T-helper 1 cell (primary cell): ENCODE measurements at regions not wholly inside any gene's neighbourhood (a gene's known extent, or its start where the extent isn't known, plus 50 kb on each side); places are given as distances from the start of the nearest gene placed in this dataset.
"Not testable (repeated sequence)": the region's sequence is repeated elsewhere in the genome, so short reads cannot be mapped to it uniquely, and the experiment has no call there.

Experiments used
- DNase-seq, 5 donors: peaks; one replicate each; pipeline ENCODE4 v3.0.0-alpha.2; 2012 to 2020

- no peak for DNase-seq
Measured at GRCh38 chr10:44749151-44749550, 162.0 kb upstream of the TMEM72 start.

- DNase-seq: no peak
Measured at GRCh38 chr10:44752451-44753441, 158.4 kb upstream of the TMEM72 start.

- DNase-seq: not testable (repeated sequence)
Measured at GRCh38 chr10:44754355-44754754, 156.8 kb upstream of the TMEM72 start.

GRCh38 chr10:44755481-44755880, 155.7 kb upstream of the TMEM72 start:
- no peak for DNase-seq

- no peak for DNase-seq
Measured at GRCh38 chr10:44756216-44756615, 154.9 kb upstream of the TMEM72 start.

GRCh38 chr10:44757551-44758205, 153.5 kb upstream of the TMEM72 start:
- no peak for DNase-seq

GRCh38 chr10:44759122-44759521, 152.0 kb upstream of the TMEM72 start:
- no peak for DNase-seq

GRCh38 chr10:44760513-44760912, 150.6 kb upstream of the TMEM72 start:
- DNase-seq: no peak

GRCh38 chr10:44761076-44761475, 150.1 kb upstream of the TMEM72 start:
- no peak for DNase-seq

- DNase-seq: no peak
Measured at GRCh38 chr10:44763331-44763730, 147.8 kb upstream of the TMEM72 start.

GRCh38 chr10:44765299-44765698, 145.8 kb upstream of the TMEM72 start:
- DNase-seq: no peak

- DNase-seq: no peak
Measured at GRCh38 chr10:44766631-44767030, 144.5 kb upstream of the TMEM72 start.

- DNase-seq: no peak
Measured at GRCh38 chr10:44769450-44769849, 141.7 kb upstream of the TMEM72 start.

- no peak for DNase-seq
Measured at GRCh38 chr10:44771233-44771995, 139.7 kb upstream of the TMEM72 start.

GRCh38 chr10:44773565-44773964, 137.6 kb upstream of the TMEM72 start:
- DNase-seq: no peak

- no peak for DNase-seq
Measured at GRCh38 chr10:44774676-44775401, 136.3 kb upstream of the TMEM72 start.

- DNase-seq: no peak
Measured at GRCh38 chr10:44775402-44775741, 135.8 kb upstream of the TMEM72 start.

- DNase-seq: no peak
Measured at GRCh38 chr10:44776181-44776580, 135.0 kb upstream of the TMEM72 start.

- no peak for DNase-seq
Measured at GRCh38 chr10:44779511-44779910, 131.6 kb upstream of the TMEM72 start.

- no peak for DNase-seq
Measured at GRCh38 chr10:44780426-44780825, 130.7 kb upstream of the TMEM72 start.

GRCh38 chr10:44781131-44781530, 130.0 kb upstream of the TMEM72 start:
- no peak for DNase-seq

GRCh38 chr10:44786286-44786850, 124.8 kb upstream of the TMEM72 start:
- DNase-seq: no peak
